Liver (tissue), 7 donors: ENCODE measurements at regions not wholly inside any gene's neighbourhood (a gene's known extent, or its start where the extent isn't known, plus 50 kb on each side); places are given as distances from the start of the nearest gene placed in this dataset.

Experiments used
- DNase-seq: peaks from one replicate; pipeline ENCODE4 v3.0.0-alpha.2; 2017; ENCODE audit warnings: low spot score
- H3K27ac ChIP-seq, 2 donors: one replicate each; pipeline ENCODE4 v1.7.0; 2013; ENCODE audit warnings: inconsistent platforms in 2 of 2, low read length in 2 of 2, control low read depth in 1 of 2, low read depth in 1 of 2, mild to moderate bottlenecking in 1 of 2
- H3K27me3 ChIP-seq, 4 donors: one replicate each; pipeline versions ENCODE4 v1.6.1 to v1.7.0; 2013; ENCODE audit warnings: low read length in 3 of 4, inconsistent platforms in 1 of 4, mild to moderate bottlenecking in 1 of 4, moderate library complexity in 1 of 4; ENCODE audit not compliant: control insufficient read depth in 4 of 4, insufficient read depth in 4 of 4
- H3K36me3 ChIP-seq, 4 donors: one replicate each; pipeline versions ENCODE4 v1.6.1 to v1.7.0; 2013; ENCODE audit warnings: low read length in 3 of 4, mild to moderate bottlenecking in 3 of 4, low read depth in 1 of 4, moderate library complexity in 1 of 4; ENCODE audit not compliant: control insufficient read depth in 4 of 4, insufficient read depth in 3 of 4
- H3K4me1 ChIP-seq, 4 donors: one replicate each; pipeline versions ENCODE4 v1.6.1 to v1.7.0; 2013; ENCODE audit warnings: low read length in 3 of 4, mild to moderate bottlenecking in 3 of 4, moderate library complexity in 1 of 4; ENCODE audit not compliant: control insufficient read depth in 4 of 4, insufficient read depth in 4 of 4
- H3K4me3 ChIP-seq, 3 donors: one replicate each; pipeline versions ENCODE4 v1.6.1 to v1.7.0; 2013; ENCODE audit warnings: low read length in 3 of 3, control low read depth in 1 of 3, low read depth in 1 of 3, mild to moderate bottlenecking in 1 of 3
- H3K9ac ChIP-seq, 2 donors: one replicate each; pipeline ENCODE4 v1.7.0; 2013; ENCODE audit warnings: low read length in 2 of 2, mild to moderate bottlenecking in 2 of 2, moderate library complexity in 2 of 2, control low read depth in 1 of 2, low read depth in 1 of 2
- H3K9me3 ChIP-seq, 4 donors: one replicate each; pipeline versions ENCODE4 v1.6.1 to v1.7.0; 2013; ENCODE audit warnings: low read length in 3 of 4; ENCODE audit not compliant: control insufficient read depth in 4 of 4
- ATF3 ChIP-seq: IDR thresholded peaks from 2 replicates; pipeline ENCODE4 v1.6.1; 2016; ENCODE audit warnings: antibody characterized with exemption
- EGR1 ChIP-seq, 2 donors: IDR thresholded peaks; 2 replicates each; pipeline ENCODE4 v1.6.1; 2016 to 2018; ENCODE audit warnings: antibody characterized with exemption in 2 of 2, low read depth in 2 of 2
- FOXA1 ChIP-seq: IDR thresholded peaks from 2 replicates; pipeline ENCODE4 v1.6.1; 2016; ENCODE audit warnings: antibody characterized with exemption
- FOXA2 ChIP-seq: IDR thresholded peaks from 2 replicates; pipeline ENCODE4 v1.6.1; 2016; ENCODE audit warnings: antibody characterized with exemption
- GABPA ChIP-seq, 2 donors: IDR thresholded peaks in 1 of 2; conservative IDR thresholded peaks in 1 of 2; 2 replicates each; pipeline ENCODE4 v1.6.1; 2016; ENCODE audit warnings: antibody characterized with exemption in 2 of 2, mild to moderate bottlenecking in 1 of 2, moderate library complexity in 1 of 2
- HNF4A ChIP-seq, 2 donors: conservative IDR thresholded peaks; 2 replicates each; pipeline ENCODE4 v1.6.1; 2016; ENCODE audit warnings: antibody characterized with exemption in 2 of 2, mild to moderate bottlenecking in 2 of 2
- HNF4G ChIP-seq: IDR thresholded peaks from 2 replicates; pipeline ENCODE4 v1.6.1; 2016; ENCODE audit warnings: antibody characterized with exemption
- JUND ChIP-seq, 2 donors: IDR thresholded peaks; 2 replicates each; pipeline ENCODE4 v1.6.1; 2016; ENCODE audit warnings: antibody characterized with exemption in 2 of 2
- MAX ChIP-seq: IDR thresholded peaks from 2 replicates; pipeline ENCODE4 v1.6.1; 2016; ENCODE audit warnings: antibody characterized with exemption
- NR2F2 ChIP-seq: IDR thresholded peaks from 2 replicates; pipeline ENCODE4 v1.6.1; 2016; ENCODE audit warnings: antibody characterized with exemption
- RAD21 ChIP-seq, 2 donors: IDR thresholded peaks; 2 replicates each; pipeline ENCODE4 v1.6.1; 2016; ENCODE audit warnings: antibody characterized with exemption in 2 of 2, mild to moderate bottlenecking in 2 of 2
- REST ChIP-seq: IDR thresholded peaks from 2 replicates; pipeline ENCODE4 v1.6.1; 2016; ENCODE audit warnings: antibody characterized with exemption, mild to moderate bottlenecking
- RXRA ChIP-seq, 2 donors: IDR thresholded peaks; 2 replicates each; pipeline ENCODE4 v1.6.1; 2017 to 2018; ENCODE audit warnings: antibody characterized with exemption in 2 of 2, mild to moderate bottlenecking in 1 of 2
- SP1 ChIP-seq: IDR thresholded peaks from 2 replicates; pipeline ENCODE4 v1.6.1; 2018; ENCODE audit warnings: antibody characterized with exemption, mild to moderate bottlenecking
- TAF1 ChIP-seq: conservative IDR thresholded peaks from 2 replicates; pipeline ENCODE4 v1.6.1; 2016; ENCODE audit warnings: antibody characterized with exemption, mild to moderate bottlenecking
- YY1 ChIP-seq: IDR thresholded peaks from 2 replicates; pipeline ENCODE4 v1.6.1; 2016; ENCODE audit warnings: antibody characterized with exemption, mild to moderate bottlenecking
- ZBTB33 ChIP-seq: IDR thresholded peaks from 2 replicates; pipeline ENCODE4 v1.6.1; 2016; ENCODE audit warnings: antibody characterized with exemption
- WGBS: extraction: QIAGEN DNeasy Blood & Tissue Kit; methylation state at CpG from one replicate; pipeline ENCODE4 v1.1.7; 2013; 5-methylcytosine and 5-hydroxymethylcytosine counted together
- donor health status: healthy.
- donor health status: healthy.
- donor health status: healthy.
- donor health status: healthy.

- Histone ChIP-seq H3K4me1 (no peaks in the 10 kb centered on the region), H3K9ac (no peak overlapping the region), H3K9me3 (no peaks in the 10 kb centered on the region), H3K27me3 (no peaks in the 10 kb centered on the region), H3K4me3 (no peak overlapping the region), H3K36me3 (no peaks in the 10 kb centered on the region), H3K27ac (no peak overlapping the region)
- TF ChIP-seq JUND (IDR thresholded peaks at IDR 0.05), result no peak
- no peak for DNase-seq
- WGBS, result 79% methylated on average over 3 of the region's 3 CpGs
These were observed 223.5 kb upstream of the TRPC5 start for GRCh38 chrX:112306027-112306426.

- TF ChIP-seq SP1 (no peak), FOXA1 (no peak), RAD21 (IDR thresholded peaks at IDR 0.05) (no peak), REST (no peak), HNF4G (no peak), RXRA (IDR thresholded peaks at IDR 0.05) (no peak), ZBTB33 (no peak), MAX (no peak), TAF1 (no peak), GABPA (IDR thresholded peaks at IDR 0.05 in 1 of 2, conservative IDR thresholded peaks at IDR 0.05 in 1 of 2) (no peak)
- WGBS, result 37% methylated on average over 1 of the region's 1 CpG
- Histone ChIP-seq H3K4me1 (no peaks in the 10 kb centered on the region), H3K27ac (no peak overlapping the region), H3K27me3 (no peaks in the 10 kb centered on the region), H3K9me3 (no peaks in the 10 kb centered on the region), H3K4me3 (no peak overlapping the region), H3K9ac (no peak overlapping the region), H3K36me3 (no peaks in the 10 kb centered on the region)
- DNase-seq, result no peak
These were observed 197.4 kb upstream of the TRPC5 start for GRCh38 chrX:112279940-112280339.

GRCh38 chrX:112270991-112271390 lies 188.4 kb upstream of the TRPC5 start:
- Histone ChIP-seq H3K4me1 (no peaks in the 10 kb centered on the region), H3K4me3 (no peak overlapping the region), H3K9me3 (no peaks in the 10 kb centered on the region), H3K27me3 (peaks cover 0 to 3% (median 0%) of the 10 kb centered on the region in 4 donors), H3K27ac (no peak overlapping the region), H3K9ac (no peak overlapping the region), H3K36me3 (no peaks in the 10 kb centered on the region)
- no peak for DNase-seq
- WGBS, result 58% methylated on average over 2 of the region's 2 CpGs
- TF ChIP-seq EGR1 (IDR thresholded peaks at IDR 0.05; ENCODE audit: low read depth in 2 of 2), result no peak
- no peak for TF ChIP-seq RXRA (IDR thresholded peaks at IDR 0.05)
- TF ChIP-seq HNF4A (conservative IDR thresholded peaks at IDR 0.05), result no peak
- no peak for TF ChIP-seq RAD21 (IDR thresholded peaks at IDR 0.05)
- no peak for TF ChIP-seq NR2F2
- TF ChIP-seq MAX, result no peak
- TF ChIP-seq SP1, result no peak
- TF ChIP-seq REST, result no peak
- TF ChIP-seq FOXA2, result no peak
- TF ChIP-seq FOXA1, result no peak
- no peak for TF ChIP-seq ATF3
- TF ChIP-seq YY1, result no peak
- no peak for TF ChIP-seq TAF1
- TF ChIP-seq GABPA (IDR thresholded peaks at IDR 0.05 in 1 of 2, conservative IDR thresholded peaks at IDR 0.05 in 1 of 2), result no peak
- TF ChIP-seq HNF4G, result no peak
